Dedifferentiated amniotic fluid mesenchymal stem cell (primary cell): ENCODE measurements at regions not wholly inside any gene's neighbourhood (a gene's known extent, or its start where the extent isn't known, plus 50 kb on each side); places are given as distances from the start of the nearest gene placed in this dataset.
"Not testable (repeated sequence)": the region's sequence is repeated elsewhere in the genome, so short reads cannot be mapped to it uniquely, and the experiment has no call there.

Source experiments
- DNase-seq: peaks from one replicate; pipeline ENCODE4 v3.0.0-alpha.2; 2016; ENCODE audit errors: extremely low spot score

DNA sequence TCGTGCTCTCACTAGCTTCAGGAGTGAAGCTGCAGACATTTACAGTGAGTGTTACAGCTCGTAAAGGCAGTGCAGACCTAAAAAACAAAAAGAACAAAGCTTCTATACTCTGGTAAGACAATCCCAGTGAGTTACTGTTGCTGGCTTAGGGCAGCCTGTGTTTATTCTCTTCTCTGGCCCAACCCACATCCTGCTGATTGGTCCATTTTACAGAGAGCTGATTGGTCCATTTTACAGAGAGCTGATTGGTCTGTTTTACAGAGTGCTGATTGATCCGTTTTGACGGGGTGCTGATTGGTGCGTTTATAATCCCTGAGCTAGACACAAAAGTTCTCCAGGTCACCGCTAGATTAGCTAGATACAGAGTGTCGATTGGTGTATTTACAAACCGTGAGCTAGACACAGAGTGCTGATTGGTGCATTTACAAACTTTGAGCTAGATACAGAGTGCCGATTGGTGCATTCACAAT is 158.0 kb downstream of the KLRB1 start:
- not testable (repeated sequence) for DNase-seq

DNA sequence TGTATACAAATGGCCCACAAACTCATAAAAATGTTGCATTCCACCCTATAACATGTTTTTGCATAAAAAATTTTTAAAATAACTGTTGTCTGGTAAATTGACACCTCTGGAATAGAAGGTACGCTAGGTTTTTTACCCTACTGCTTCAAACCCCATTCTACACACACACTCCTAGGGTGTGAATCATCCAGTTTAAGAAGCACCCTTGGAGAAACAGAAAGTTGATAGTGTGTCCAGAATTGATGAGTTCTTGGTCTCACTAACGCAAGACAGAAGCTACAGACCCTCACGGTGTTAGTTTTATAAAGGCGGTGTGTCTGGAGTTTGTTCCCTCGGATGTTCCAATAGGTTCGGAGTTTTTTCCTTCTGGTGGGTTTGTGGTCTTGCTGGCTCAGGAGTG is 158.5 kb downstream of the KLRB1 start:
- DNase-seq, result no peak

DNA sequence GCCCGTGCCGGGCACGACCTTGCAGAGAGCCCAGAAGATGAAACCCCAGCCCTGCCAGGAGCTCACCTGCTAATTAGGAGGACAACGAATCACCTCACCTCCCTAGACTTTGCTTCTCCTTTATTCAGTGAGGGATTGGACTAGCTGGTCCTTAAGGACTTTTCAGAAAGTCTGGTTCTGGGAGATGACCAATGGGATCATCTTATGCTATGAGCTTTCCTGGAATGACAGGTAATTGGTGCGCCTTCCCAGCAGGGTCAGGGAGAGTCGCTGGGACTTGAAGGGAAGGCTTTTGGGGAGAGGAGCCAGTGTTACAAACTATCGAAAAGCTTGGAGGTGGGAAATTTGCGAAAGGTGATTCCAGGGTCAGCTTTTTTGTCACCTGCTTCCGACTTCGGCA is 159.1 kb downstream of the KLRB1 start:
- DNase-seq, result not testable (repeated sequence)

DNA sequence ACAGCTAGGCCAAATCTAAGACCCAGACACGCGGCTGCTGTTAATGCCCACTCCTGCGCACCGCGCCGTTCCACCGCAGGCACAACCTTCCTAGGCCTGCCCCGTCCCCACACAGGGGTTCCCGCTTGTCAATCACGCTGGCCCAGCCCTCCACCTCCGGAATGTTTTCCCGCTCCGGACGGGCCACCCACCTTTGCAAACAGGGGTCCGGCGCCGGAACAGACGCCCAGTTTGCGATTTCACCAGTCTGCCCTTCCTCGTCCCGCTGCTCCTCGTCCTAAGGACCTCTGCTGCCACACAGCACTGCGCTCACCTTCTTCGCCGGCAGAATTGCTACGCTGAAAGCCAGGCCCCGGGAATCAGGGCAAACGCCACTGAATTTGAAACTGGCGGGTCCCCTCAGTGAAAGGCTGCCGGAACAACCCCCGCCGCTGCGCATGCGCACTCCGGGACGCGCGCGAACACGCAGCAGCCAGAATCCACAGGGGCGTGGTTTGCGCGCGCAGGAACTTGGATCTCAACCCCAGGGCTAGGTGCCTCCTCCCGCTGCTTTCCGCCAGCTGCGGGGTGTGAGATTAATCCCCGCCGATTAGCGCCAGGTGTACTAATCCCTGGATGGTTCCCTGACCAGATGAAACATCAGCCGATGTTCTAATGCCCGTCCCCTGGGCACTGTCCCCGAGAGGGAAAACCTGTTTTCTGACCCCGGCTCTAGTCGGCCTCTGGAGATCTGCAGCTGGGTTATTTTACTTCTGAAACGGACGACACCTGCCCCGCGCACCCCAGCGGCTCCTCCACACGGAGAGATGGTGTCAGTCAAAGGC is 159.7 kb downstream of the KLRB1 start:
- peak; percentile 63 for DNase-seq

DNA sequence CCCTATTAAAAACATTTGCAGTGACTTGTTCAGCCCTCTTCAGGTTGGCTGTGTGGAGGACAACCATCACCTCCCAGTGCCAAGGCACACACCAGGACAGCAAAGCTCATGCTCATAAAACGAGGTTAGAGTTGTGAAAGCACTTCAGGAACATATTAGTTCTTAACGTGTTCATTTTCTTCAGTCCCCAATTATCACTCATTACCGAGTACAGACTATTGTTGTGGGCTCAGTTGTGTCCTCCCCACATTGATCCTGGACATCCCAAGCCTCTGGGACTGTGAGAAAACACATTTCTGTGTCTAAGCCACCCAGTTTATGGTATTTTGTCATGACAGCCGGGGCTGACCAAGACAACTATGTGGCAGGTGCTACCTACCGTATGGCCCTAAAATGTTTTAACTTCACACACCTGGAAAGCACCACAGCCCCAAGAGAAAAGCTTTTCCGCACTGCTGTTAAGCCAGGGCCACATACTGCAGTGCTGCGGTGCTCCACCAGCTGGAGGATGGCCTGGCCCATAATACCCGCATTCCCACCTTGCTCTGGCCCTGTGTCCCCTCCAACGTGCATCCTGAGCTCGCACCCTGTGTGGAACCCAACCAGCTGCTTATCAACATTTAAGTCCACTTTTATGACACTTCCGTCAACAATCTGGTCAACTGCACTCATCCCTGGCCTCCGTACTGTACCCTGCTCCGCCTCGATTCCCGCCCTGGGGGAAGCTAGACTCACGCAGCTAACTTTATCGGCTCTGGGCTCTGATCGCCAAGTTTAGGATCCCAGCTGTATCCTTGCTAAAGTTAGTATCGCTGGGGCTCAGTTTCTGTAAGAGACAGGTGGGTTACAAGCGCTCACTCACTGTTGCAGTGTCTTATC is 160.6 kb downstream of the KLRB1 start:
- DNase-seq, result not testable (repeated sequence)

DNA sequence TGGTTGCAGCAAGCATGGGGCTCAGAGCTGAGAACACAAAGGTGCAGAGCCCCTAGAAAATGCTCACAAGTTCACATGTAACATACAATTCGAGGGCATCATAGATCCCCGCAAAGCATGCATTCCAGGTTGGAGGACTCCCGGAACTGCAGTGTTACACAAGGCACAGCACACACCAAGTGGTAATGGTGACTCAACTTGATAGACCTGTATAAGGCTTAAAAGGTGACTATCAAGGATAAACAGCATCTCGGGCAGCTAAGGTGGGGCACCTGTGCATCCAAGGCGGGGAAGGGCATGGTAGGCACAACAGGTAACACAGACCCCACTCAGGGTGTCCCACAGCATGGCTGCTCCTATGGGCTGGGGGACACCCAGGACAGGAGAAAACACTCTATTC is 167.3 kb downstream of the KLRB1 start:
- DNase-seq, result not testable (repeated sequence)

DNA sequence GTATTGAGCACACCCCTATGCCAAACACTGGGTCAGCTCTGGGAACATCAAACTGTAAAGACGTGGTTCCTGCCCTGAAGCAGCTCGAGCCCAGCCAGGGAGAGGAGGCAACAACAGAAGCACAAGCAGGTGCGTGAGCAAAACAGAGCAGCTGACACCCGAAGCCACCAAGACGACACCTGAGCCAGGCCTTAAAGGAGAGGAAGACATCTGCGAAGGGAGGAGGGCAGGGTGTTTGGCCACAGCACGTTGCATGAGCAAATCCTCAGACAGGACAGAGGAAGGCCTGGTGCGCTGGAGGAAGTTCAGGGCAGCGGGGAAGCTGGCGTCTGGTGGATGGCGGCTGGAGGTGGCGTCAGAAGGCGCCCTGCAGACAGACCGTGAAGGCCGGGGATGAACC is 172.0 kb downstream of the KLRB1 start:
- not testable (repeated sequence) for DNase-seq

DNA sequence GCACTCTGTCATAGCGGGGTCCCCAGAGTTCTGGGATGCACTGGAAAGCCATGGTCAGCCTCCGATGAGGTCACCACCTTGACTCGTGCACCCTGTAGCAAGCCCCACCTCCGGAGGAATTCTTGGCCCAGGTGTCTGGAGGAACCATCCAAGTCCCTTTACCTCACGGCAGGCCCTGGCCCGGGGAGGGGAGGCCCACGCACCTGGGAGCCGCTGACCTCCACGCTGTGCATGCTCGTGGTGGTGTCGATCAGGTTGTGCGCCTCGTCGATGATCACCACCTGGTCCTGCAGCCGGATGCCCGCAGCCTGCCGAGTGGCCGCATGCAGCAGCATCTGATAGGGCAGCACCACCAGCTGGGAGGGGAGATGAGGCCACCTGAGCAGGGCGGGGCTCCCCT is 177.3 kb downstream of the KLRB1 start:
- DNase-seq, result not testable (repeated sequence)

DNA sequence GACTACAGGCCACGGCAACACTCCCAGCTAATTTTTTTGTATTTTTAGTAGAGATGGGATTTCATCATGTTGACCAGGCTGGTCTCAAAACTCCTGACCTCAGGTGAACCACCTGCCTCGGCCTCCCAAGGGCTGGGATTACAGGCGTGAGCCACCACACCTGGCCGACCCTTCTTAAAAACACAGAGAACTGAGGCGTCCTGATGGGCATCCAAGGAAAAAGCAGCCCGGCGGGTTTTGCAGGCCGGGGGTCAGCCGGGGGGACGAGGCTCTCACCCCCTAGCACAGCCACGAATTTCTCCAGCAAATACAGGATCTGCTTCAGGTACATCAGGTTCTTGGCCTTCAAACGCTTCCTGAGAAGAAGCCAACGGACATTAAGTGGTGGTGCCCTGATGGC is 178.9 kb downstream of the KLRB1 start:
- DNase-seq, result not testable (repeated sequence)

DNA sequence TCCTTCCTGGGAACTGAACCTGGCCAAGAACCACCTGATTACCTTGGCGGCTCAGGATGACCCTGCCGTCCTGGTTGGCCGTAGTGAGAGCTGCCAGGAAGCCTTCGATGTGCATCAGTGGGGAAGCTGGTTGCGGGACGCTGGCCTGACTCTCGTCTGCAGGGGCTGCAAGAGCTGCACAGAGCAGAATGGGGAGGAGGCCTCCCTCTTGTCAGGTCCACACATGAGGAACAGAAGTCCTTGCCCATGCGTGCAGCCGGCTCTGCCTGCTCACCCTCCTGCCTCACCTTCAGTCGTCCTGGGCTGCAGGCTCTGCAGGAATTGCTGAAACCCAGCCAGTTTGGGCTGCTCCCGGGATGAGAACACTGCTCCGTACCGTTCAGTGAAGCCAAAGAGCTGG is 182.3 kb downstream of the KLRB1 start:
- not testable (repeated sequence) for DNase-seq

DNA sequence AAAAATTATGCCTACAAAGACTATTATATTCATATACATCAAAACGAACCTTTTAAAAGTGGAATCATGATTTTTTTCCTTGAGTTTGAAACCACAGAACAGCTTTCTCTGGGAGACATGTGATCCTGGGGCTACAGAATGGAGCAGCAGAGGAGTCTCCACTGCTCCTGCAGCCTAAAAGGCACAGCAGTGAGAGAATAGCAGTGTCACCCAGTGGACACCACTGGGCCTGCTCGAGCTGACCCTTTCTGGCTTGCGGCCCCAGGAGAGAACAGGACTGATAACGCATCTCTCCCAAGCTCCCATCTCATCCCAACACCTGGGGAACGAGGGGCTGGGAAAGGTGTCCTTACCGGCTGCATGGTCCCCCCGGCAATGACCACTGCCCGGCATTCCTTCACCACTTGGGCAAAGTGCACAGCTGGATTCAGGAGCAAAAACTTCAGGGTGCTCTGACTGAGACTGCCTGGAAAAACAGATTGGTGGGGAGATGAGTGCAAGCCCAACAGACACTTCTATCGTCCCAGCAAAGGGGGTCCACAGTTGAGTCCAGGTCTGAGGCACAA is 183.5 kb downstream of the KLRB1 start:
- not testable (repeated sequence) for DNase-seq

DNA sequence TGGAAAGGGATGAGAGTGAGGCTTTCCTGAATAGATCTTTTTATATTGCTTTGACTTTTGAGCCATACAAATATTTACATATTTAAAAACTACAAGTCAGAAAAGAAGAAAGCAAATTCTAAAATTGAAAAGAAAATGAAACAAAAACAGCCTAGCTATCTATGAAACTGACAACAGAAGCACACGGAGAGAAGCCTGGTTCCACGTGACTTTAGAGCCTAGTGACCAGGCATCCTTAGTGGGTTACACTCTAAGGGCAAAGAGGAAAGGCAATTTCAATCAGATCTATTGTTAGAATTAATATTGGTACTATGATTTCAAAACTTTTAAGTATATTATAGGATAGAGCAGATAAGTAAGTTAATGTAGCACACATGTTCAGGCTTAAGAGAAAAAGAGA is 185.0 kb downstream of the KLRB1 start:
- not testable (repeated sequence) for DNase-seq

DNA sequence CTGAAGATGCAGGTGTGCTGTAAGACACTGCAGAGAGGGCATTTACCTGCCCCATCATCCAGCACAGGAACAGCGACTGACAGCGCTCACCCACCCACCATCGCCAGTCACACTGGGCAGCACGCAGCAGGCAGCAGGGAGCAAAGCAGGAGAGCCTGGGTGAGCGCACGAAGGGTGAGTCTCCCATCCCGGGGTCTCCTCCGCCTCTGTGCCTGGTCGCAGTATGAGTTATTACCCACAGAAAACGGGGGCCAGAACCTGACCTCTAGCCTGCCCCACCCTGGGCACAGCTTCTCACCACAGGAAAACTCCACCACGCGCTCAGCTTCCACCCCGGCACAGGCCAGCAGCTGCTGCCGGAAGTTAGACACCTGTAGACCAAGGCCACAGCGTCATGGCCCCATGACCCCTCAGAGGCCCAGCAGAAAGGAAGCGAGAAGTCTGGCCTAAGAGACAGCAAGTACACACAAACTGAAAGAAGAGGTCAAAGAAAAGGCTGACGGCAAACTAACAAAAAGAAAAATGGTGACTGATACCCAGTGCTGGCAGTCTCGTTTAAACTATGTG is 186.1 kb downstream of the KLRB1 start:
- not testable (repeated sequence) for DNase-seq

DNA sequence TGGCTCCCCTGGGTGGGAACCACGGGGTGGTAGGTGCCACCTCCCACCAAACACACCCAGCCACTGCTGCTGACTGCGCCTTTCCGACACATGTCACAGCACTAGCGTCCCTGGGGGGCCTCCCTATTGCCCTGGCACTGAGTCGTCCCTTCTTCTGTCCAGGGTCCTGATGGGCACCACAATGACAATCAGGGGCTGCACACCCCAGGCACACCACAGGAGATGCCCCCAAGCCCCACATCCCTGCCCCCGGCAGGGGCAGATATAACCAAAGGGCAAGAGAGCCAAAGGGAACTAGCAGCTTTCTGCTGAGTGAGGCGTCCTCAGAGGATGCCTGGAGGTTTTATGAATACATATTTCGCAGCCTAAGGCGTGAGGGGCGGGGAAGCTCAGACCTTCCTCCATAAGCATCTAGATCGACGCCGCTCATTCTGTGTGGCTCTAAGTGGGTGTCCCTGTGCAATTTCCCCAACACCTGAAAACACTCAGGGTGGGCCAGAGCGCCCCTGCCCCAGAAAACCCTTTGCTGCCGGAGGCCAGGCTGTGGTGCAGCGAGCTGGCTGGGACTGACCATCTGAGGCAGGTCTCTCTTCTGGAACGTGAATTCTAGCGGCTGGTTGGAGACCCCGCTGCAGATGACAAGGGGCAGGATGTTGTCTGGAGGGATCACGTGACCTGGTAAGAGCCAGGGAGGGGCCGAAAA is 186.7 kb downstream of the KLRB1 start:
- DNase-seq, result not testable (repeated sequence)

DNA sequence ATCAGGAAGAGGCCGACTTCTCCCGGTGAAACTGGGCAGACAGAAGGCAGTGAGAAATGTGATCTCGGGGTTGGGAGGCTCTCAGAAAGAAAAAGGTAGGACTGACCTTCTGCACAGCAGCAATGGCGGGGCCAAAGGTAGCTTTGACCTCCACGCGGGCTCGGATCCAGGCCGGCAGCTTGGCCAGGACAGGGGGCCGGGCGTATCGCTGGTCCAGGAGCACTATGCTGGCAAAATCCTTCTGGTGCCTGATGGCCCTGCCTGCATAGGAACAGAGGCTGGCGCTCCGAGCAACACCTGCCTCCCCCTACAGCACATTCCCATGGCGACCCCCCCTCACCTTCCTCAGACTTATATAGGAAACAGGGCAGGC is 189.1 kb downstream of the KLRB1 start:
- not testable (repeated sequence) for DNase-seq

DNA sequence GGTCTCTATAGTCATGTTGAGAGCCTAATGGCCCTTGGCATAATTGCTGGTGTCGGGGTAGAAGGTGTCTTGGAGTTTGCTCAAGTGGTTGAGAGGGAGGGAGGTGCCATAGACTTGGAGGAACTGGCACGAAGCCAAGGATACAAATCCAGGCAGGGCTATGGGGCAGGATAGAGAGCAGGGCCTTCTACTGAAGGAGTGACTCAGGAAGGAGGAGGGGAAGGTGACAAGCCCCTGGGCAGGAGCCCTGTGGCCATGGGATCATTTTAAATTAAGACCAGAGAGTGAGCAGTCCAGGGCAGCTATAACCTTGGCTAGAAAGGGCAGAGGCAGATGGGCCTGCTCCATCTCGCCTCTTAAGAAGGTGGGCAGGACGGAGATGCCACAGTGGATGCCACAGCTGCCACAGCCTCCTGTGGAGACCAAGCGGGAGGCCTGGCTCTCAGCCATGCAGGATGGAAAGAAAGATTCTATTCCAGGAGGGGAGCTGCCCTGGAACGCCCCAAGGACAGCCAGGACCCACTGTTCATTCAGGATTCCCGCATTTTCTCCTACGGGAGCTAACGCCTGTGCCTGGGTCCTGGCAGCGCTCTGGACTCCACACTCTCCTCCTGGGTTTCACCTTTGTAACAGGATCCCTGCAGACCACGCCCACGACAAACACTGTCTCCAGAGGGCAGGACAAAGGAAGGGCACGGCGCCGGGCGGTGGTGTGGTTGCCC is 189.6 kb downstream of the KLRB1 start:
- not testable (repeated sequence) for DNase-seq

DNA sequence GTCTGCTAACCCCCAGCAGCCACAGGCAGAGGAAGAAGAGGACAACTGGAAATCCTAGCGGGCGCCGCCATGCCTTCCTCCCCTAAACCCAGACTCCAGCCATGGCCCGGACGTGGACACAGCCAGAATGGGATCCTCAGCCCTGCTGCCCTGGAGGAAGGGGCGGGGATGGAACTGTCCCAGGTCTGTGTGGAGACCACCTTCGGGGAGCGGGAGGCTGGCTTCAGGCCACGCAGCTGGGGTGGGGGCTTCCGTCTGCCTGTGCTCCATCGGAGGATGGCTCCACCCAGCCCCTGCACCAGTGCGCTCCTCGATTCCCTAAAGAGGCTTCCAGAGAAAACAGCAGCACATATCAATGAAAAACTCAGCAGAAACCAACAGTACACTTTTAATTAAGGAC is 190.4 kb downstream of the KLRB1 start:
- DNase-seq, result not testable (repeated sequence)

DNA sequence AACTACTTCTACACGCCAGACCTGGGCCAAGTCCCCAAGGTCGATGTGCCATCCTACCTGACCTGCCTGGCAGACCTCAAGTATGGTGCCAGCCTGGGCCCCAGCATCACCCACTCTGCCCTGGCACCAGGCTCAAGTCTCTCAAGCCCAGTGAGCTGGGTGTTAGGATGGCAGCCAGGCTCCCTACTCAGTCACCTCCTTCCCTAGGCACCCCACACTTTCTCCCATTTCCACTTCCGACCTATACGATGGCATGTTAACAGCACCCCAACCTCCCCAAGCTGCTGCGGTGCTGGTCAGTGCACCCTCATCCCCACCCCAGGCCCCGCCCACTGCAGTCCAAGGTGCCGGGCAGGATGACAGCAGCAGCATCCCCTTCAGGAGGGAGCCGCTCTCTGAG is 191.4 kb downstream of the KLRB1 start:
- not testable (repeated sequence) for DNase-seq

DNA sequence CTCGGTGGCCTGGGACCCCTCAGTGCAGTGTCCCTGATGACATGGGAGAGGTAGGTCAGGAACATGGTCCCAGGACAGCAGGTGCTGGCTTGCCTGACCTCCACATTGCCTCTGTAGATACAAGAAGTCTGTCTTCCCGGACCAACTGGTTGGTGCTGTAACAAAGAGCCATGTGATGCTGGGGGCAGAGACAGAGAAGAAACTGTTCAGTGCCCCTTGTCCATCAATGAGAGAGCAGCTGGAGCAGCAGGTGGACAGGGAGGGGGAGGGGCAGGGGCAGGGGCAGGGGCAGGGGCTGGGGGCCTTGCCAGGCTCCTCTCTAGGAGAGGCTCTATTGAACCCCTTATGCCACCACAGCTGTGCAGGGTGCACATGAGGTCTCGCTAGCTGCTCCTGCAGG is 191.8 kb downstream of the KLRB1 start:
- DNase-seq, result not testable (repeated sequence)

DNA sequence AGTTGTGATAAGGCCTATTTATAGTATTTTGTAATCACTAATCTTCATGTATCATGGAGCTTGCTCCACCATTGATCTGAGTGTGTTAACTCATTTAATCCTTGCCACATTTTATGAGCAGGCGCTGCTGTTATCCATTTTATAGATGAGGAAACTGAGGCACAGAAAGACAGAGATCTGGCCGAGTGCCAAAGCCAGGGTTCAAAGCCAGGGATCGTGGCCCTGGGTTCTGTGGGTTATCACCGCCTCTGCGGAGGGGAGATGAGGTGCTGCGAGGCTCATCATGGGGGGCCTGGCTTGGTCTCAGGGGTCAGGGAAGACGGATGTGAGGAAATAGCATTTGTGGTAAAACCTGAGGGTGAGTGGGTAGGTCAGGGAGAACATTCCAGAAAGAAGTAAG is 193.9 kb downstream of the KLRB1 start:
- not testable (repeated sequence) for DNase-seq

DNA sequence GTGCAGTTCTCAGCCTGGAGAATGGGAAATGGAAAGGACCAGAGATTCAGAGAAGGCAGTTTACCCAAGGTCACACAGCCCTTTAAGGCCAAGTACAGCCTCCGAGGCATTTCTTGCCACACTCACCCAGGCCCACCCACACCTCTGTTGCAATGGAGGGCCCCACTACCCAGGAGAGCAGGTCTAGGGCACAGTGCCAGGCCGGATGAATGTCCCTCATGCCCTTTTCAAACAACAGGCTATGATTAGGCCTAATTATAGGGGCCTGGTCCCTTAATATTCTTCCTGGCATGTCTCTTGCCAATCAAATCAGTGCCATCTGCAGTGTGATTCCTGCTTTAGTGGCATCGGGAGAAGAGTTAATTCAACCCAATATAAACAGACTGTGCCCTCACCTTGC is 195.3 kb downstream of the KLRB1 start:
- not testable (repeated sequence) for DNase-seq
